ENCODE measurements at regions not wholly inside any gene's neighbourhood (a gene's known extent, or its start where the extent isn't known, plus 50 kb on each side); places are given as distances from the start of the nearest gene placed in this dataset.

- no peak overlapping the region for H3K27ac ChIP-seq
- no peak overlapping the region for H3K4me3 ChIP-seq
- no peak for FAIRE-seq
- H3K27me3 ChIP-seq: no peaks in the 10 kb centered on the region
- no peaks in the 10 kb centered on the region for H3K9me3 ChIP-seq
- no peak for DNase-seq
- H3K4me1 ChIP-seq: peaks cover 13 to 23% (median 18%) of the 10 kb centered on the region in 3 donors
- ATAC-seq: no peak
- TF ChIP-seq CTCF (IDR thresholded peaks at IDR 0.05): no peak
- H3K36me3 ChIP-seq: no peaks in the 10 kb centered on the region
- WGBS, 2 donors: 72 to 84% methylated on average over 11 of the region's 11 CpGs
- intact Hi-C loops (cut with DNase I): loop anchor here in 1 of 3 donors (10.0 kb wide), 1 partner anchor 100 kb away; no protein-coding TSS in a partner anchor
Observed at GRCh38 chr16:85314512-85314971, 202.3 kb upstream of the CIBAR2 start.

- ATAC-seq (no peak), FAIRE-seq (no peak), DNase-seq (peak in 1 of 6 donors; percentile 40)
- intact Hi-C loops (cut with DNase I): loop anchor here in 1 of 3 donors (10.0 kb wide), 1 partner anchor 99 kb away; no protein-coding TSS in a partner anchor
- H3K4me1 ChIP-seq: peaks cover 21 to 26% (median 22%) of the 10 kb centered on the region in 3 donors
- TF ChIP-seq CTCF (IDR thresholded peaks at IDR 0.05): no peak
- no peaks in the 10 kb centered on the region for H3K27me3 ChIP-seq
- H3K9me3 ChIP-seq: no peaks in the 10 kb centered on the region
- no peak overlapping the region for H3K27ac ChIP-seq
- no peak overlapping the region for H3K4me3 ChIP-seq
- 81 to 86% methylated on average over 13 to 14 of the region's 14 CpGs for WGBS, 2 donors
- H3K36me3 ChIP-seq: no peaks in the 10 kb centered on the region
Observed at GRCh38 chr16:85315866-85316265, 203.6 kb upstream of the CIBAR2 start.

GRCh38 chr16:85316321-85316919 is 204.1 kb upstream of the CIBAR2 start:
- Histone ChIP-seq H3K4me1 (peaks cover 27 to 31% (median 27%) of the 10 kb centered on the region in 3 donors), H3K4me3 (no peak overlapping the region), H3K27me3 (no peaks in the 10 kb centered on the region), H3K36me3 (no peaks in the 10 kb centered on the region), H3K27ac (peak overlapping the region in 3 of 4 donors; percentile 71 to 90 (median 77)), H3K9me3 (no peaks in the 10 kb centered on the region)
- ATAC-seq (peak; percentile 76 to 86 (median 84)), FAIRE-seq (no peak), DNase-seq (peak; percentile 74 to 91 (median 84))
- 38 to 48% methylated on average over 19 of the region's 19 CpGs for WGBS, 2 donors
- intact Hi-C loops (cut with DNase I): loop anchor here in 1 of 3 donors (10.0 kb wide), 1 partner anchor 98 kb away; no protein-coding TSS in a partner anchor
- peak; percentile 84 to 94 (median 91) for TF ChIP-seq CTCF (IDR thresholded peaks at IDR 0.05)

GRCh38 chr16:85316944-85317343 is 204.7 kb upstream of the CIBAR2 start:
- intact Hi-C loops (cut with DNase I): loop anchor here in 1 of 3 donors (10.0 kb wide), 1 partner anchor 98 kb away; no protein-coding TSS in a partner anchor
- Histone ChIP-seq H3K4me3 (no peak overlapping the region), H3K27me3 (no peaks in the 10 kb centered on the region), H3K27ac (peak overlapping the region; percentile 65 to 90 (median 74)), H3K36me3 (no peaks in the 10 kb centered on the region), H3K9me3 (no peaks in the 10 kb centered on the region), H3K4me1 (peaks cover 31 to 33% (median 32%) of the 10 kb centered on the region in 3 donors)
- TF ChIP-seq CTCF (IDR thresholded peaks at IDR 0.05): no peak
- WGBS, 2 donors: 46 to 54% methylated on average over 9 of the region's 9 CpGs
- DNase-seq (peak in 2 of 6 donors; percentile 47 to 60), ATAC-seq (peak; percentile 2 to 20 (median 8)), FAIRE-seq (no peak)

GRCh38 chr16:85317704-85318103 is 205.4 kb upstream of the CIBAR2 start:
- H3K27ac ChIP-seq: peak overlapping the region; percentile 65 to 90 (median 74)
- 33 to 38% methylated on average over 12 of the region's 12 CpGs for WGBS, 2 donors
- DNase-seq (peak; percentile 66 to 93 (median 88)), ATAC-seq (peak; percentile 48 to 64 (median 52)), FAIRE-seq (no peak)
- no peaks in the 10 kb centered on the region for H3K36me3 ChIP-seq
- H3K9me3 ChIP-seq: no peaks in the 10 kb centered on the region
- intact Hi-C loops (cut with DNase I): loop anchor here in 1 of 3 donors (10.0 kb wide), 1 partner anchor 97 kb away; no protein-coding TSS in a partner anchor
- H3K4me3 ChIP-seq: no peak overlapping the region
- H3K27me3 ChIP-seq: no peaks in the 10 kb centered on the region
- no peak for TF ChIP-seq CTCF (IDR thresholded peaks at IDR 0.05)
- H3K4me1 ChIP-seq: peaks cover 33 to 40% (median 39%) of the 10 kb centered on the region in 3 donors

Measured in pancreas (tissue), 10 donors.